HEK293T (cell line): ENCODE measurements at regions not wholly inside any gene's neighbourhood (a gene's known extent, or its start where the extent isn't known, plus 50 kb on each side); places are given as distances from the start of the nearest gene placed in this dataset.

Experiments
- BHLHE40 ChIP-seq: fragments of 450-650 bp; IDR thresholded peaks from 2 replicates; pipeline ENCODE4 v1.6.1; 2016; ENCODE audit warnings: mild to moderate bottlenecking, moderate library complexity, borderline replicate concordance
- ELF4 ChIP-seq: fragments of 450-650 bp; IDR thresholded peaks from 2 replicates; pipeline ENCODE4 v1.6.1; 2017; ENCODE audit warnings: antibody characterized with exemption
- FOXA1 ChIP-seq: fragments of 450-650 bp; IDR thresholded peaks from 2 replicates; pipeline ENCODE4 v1.6.1; 2016; ENCODE audit warnings: mild to moderate bottlenecking
- FOXK2 ChIP-seq: fragments of 450-650 bp; IDR thresholded peaks from 2 replicates; pipeline ENCODE4 v1.6.1; 2016; ENCODE audit warnings: mild to moderate bottlenecking
- HDGF ChIP-seq: fragments of 450-650 bp; IDR thresholded peaks from 2 replicates; pipeline ENCODE4 v1.6.1; 2017; ENCODE audit warnings: antibody characterized with exemption, borderline replicate concordance
- NFRKB ChIP-seq: fragments of 450-650 bp; IDR thresholded peaks from 2 replicates; pipeline ENCODE4 v1.6.1; 2016; ENCODE audit warnings: mild to moderate bottlenecking, moderate library complexity
- PKNOX1 ChIP-seq: fragments of 450-650 bp; IDR thresholded peaks from 2 replicates; pipeline ENCODE4 v1.6.1; 2016
- SP1 ChIP-seq: fragments of 450-650 bp; IDR thresholded peaks from 2 replicates; pipeline ENCODE4 v1.6.1; 2017
- SUZ12 ChIP-seq: fragments of 450-650 bp; IDR thresholded peaks from 2 replicates; pipeline ENCODE4 v1.6.1; 2016; ENCODE audit warnings: mild to moderate bottlenecking
- TARDBP ChIP-seq: fragments of 450-650 bp; IDR thresholded peaks from 2 replicates; pipeline ENCODE4 v1.6.1; 2016
- ZNF384 ChIP-seq: fragments of 450-650 bp; IDR thresholded peaks from 2 replicates; pipeline ENCODE4 v1.6.1; 2016

DNA sequence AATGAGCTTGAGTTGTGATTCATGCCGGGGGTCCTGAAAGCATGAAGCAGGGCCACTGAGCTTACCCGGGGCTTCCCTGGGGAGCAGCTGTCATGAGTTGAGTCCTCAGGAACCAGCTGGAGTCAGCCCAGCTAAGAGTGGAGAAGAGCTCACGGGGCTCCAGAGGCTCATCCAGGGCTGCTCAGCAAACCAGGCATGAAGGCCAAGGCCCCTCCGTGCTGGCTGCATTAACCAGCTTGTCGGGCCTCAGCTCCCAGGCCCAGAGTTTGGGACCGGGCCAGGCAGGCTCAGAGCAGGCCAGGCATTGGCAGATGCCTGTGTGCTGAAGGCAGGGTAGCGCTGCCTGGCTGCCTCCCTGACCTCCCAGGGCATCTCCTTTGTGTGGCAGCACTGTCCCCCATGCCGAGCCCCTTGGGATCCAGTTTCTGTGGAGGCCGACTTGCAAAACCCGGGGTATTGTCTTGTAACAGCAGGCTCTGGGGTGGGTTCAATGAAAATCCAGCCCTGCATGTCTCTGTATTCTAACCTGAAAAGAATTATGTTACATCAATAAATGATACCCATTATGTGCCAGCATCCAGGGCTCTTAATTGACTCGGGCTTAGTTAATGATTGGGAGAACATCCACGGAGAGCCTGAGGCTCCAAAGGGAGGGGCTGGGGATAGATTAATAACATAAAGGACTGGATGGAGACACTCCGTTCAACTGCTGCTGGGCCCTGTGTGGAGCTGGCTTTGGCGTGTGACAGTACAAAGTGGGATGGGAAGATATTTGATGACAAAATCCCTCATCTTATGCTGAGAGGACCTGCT, 68.0 kb upstream of the MSX1 start:
- no peak for TF ChIP-seq ZNF384
- no peak for TF ChIP-seq SP1
- TF ChIP-seq FOXA1, result no peak
- TF ChIP-seq FOXK2, result no peak
- no peak for TF ChIP-seq ELF4
- no peak for TF ChIP-seq SUZ12
- TF ChIP-seq HDGF, result no peak
- TF ChIP-seq BHLHE40, result no peak
- TF ChIP-seq NFRKB, result no peak
- TF ChIP-seq PKNOX1, result no peak
- TF ChIP-seq TARDBP, result no peak
